Keratinocyte (primary cell): ENCODE measurements at regions not wholly inside any gene's neighbourhood (a gene's known extent, or its start where the extent isn't known, plus 50 kb on each side); places are given as distances from the start of the nearest gene placed in this dataset.

ENCODE experiments used
- DNase-seq: peaks from one replicate; pipeline ENCODE4 v3.0.0-alpha.2; 2011; ENCODE audit warnings: low read depth, missing footprints, low spot score
- FAIRE-seq: peaks from 2 replicates; lab custom pipeline; 2011; peaks lifted over from hg19 to GRCh38; lab: Jason Lieb, UNC
- H2AFZ ChIP-seq: 2 replicates; pipeline ENCODE4 v1.6.0; 2012; ENCODE audit warnings: low read length, control low read depth, inconsistent platforms; ENCODE audit not compliant: control insufficient read depth
- H3K27ac ChIP-seq: 2 replicates; pipeline ENCODE4 v1.5.1; 2011; ENCODE audit warnings: low read length; ENCODE audit not compliant: control insufficient read depth, insufficient read depth
- H3K27me3 ChIP-seq: 3 replicates; pipeline ENCODE4 v1.6.0; 2011; ENCODE audit warnings: low read length; ENCODE audit not compliant: control insufficient read depth, insufficient read depth; ENCODE audit errors: extremely low read depth
- H3K36me3 ChIP-seq, 2 experiments: 2 replicates in 1 of 2; 3 replicates in 1 of 2; pipeline ENCODE4 v1.5.1; 2011; ENCODE audit warnings: low read length in 2 of 2, mild to moderate bottlenecking in 1 of 2; ENCODE audit not compliant: control insufficient read depth in 2 of 2, insufficient read depth in 2 of 2; ENCODE audit errors: extremely low read depth in 1 of 2
- H3K4me1 ChIP-seq: 3 replicates; pipeline ENCODE4 v1.5.1; 2011; ENCODE audit warnings: low read length; ENCODE audit not compliant: control insufficient read depth, insufficient read depth; ENCODE audit errors: extremely low read depth
- H3K4me2 ChIP-seq: 3 replicates; pipeline ENCODE4 v1.6.0; 2011; ENCODE audit warnings: low read depth, low read length; ENCODE audit not compliant: control insufficient read depth, insufficient read depth; ENCODE audit errors: extremely low read depth
- H3K4me3 ChIP-seq, 3 experiments: fragments of 200-600 bp in 1 of 3; sonication (generic) in 1 of 3; 2 replicates in 2 of 3; 3 replicates in 1 of 3; pipeline ENCODE4 v1.5.1; 2011 to 2016; ENCODE audit warnings: low read length in 3 of 3, mild to moderate bottlenecking in 3 of 3, control low read depth in 2 of 3, inconsistent platforms in 1 of 3, low read depth in 1 of 3, mixed read lengths in 1 of 3, mixed run types in 1 of 3, moderate library complexity in 1 of 3; ENCODE audit not compliant: control insufficient read depth in 2 of 3, insufficient read depth in 2 of 3; ENCODE audit errors: extremely low read depth in 1 of 3
- H3K79me2 ChIP-seq: 2 replicates; pipeline ENCODE4 v1.6.0; 2012; ENCODE audit warnings: low read length; ENCODE audit not compliant: control insufficient read depth, insufficient read depth
- H3K9ac ChIP-seq: 3 replicates; pipeline ENCODE4 v1.6.0; 2011; ENCODE audit warnings: low read length; ENCODE audit not compliant: control insufficient read depth, insufficient read depth; ENCODE audit errors: extremely low read depth
- H3K9me1 ChIP-seq: 3 replicates; pipeline ENCODE4 v1.6.0; 2011; ENCODE audit warnings: low read length; ENCODE audit not compliant: control insufficient read depth, insufficient read depth; ENCODE audit errors: extremely low read depth
- H3K9me3 ChIP-seq: 2 replicates; pipeline ENCODE4 v1.5.1; 2012; ENCODE audit warnings: low read depth, low read length; ENCODE audit not compliant: control insufficient read depth
- H4K20me1 ChIP-seq: 3 replicates; pipeline ENCODE4 v1.6.0; 2011; ENCODE audit warnings: low read length; ENCODE audit not compliant: control insufficient read depth, insufficient read depth; ENCODE audit errors: extremely low read depth
- EZH2 ChIP-seq: IDR thresholded peaks from one replicate; pipeline ENCODE4 v1.6.1; 2012; ENCODE audit warnings: inconsistent platforms, mild to moderate bottlenecking, low read length, moderate library complexity
- dilution Hi-C: fragments of 300-500 bp; cut with MboI; formaldehyde crosslinking; loops from one replicate; pipeline ENCODE4 v1.7.0; 2020; ENCODE audit warnings: low sequenced_read_pairs; ENCODE audit not compliant: extremely low pct_ligation_motif_present
- TF ChIP-seq, protein P1 (sequence below), 3 experiments: IDR thresholded peaks in 1 of 3; conservative IDR thresholded peaks in 1 of 3; optimal IDR thresholded peaks in 1 of 3; 2 replicates in 2 of 3; 3 replicates in 1 of 3; pipeline versions ENCODE3 to v1.5.1; 2011; ENCODE audit warnings: low read length in 3 of 3, mild to moderate bottlenecking in 3 of 3, moderate library complexity in 2 of 3, control low read depth in 1 of 3, inconsistent platforms in 1 of 3; ENCODE audit not compliant: insufficient read depth in 2 of 3; ENCODE audit errors: extremely low read depth in 1 of 3

- no peak overlapping the region for H3K27ac ChIP-seq
- dilution Hi-C loops: no loop called here
- FAIRE-seq (no peak), DNase-seq (no peak)
- H3K27me3 ChIP-seq: no peaks in the 10 kb centered on the region
- no peak overlapping the region for H3K4me3 ChIP-seq
- H3K9ac ChIP-seq: no peak overlapping the region
- no peaks in the 10 kb centered on the region for H3K4me1 ChIP-seq
- H3K9me1 ChIP-seq: no peaks in the 10 kb centered on the region
- no peaks in the 10 kb centered on the region for H3K9me3 ChIP-seq
- no peak overlapping the region for H2AFZ ChIP-seq
- no peaks in the 10 kb centered on the region for H4K20me1 ChIP-seq
- H3K79me2 ChIP-seq: no peaks in the 10 kb centered on the region
- no peak overlapping the region for H3K4me2 ChIP-seq
- no peaks in the 10 kb centered on the region for H3K36me3 ChIP-seq
- TF ChIP-seq EZH2: no peak
- TF ChIP-seq, protein P1, sequence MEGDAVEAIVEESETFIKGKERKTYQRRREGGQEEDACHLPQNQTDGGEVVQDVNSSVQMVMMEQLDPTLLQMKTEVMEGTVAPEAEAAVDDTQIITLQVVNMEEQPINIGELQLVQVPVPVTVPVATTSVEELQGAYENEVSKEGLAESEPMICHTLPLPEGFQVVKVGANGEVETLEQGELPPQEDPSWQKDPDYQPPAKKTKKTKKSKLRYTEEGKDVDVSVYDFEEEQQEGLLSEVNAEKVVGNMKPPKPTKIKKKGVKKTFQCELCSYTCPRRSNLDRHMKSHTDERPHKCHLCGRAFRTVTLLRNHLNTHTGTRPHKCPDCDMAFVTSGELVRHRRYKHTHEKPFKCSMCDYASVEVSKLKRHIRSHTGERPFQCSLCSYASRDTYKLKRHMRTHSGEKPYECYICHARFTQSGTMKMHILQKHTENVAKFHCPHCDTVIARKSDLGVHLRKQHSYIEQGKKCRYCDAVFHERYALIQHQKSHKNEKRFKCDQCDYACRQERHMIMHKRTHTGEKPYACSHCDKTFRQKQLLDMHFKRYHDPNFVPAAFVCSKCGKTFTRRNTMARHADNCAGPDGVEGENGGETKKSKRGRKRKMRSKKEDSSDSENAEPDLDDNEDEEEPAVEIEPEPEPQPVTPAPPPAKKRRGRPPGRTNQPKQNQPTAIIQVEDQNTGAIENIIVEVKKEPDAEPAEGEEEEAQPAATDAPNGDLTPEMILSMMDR (optimal IDR thresholded peaks at IDR 0.05 in 1 of 3, IDR thresholded peaks at IDR 0.05 in 1 of 3, conservative IDR thresholded peaks at IDR 0.05 in 1 of 3; ENCODE audit: extremely low read depth in 1 of 3, insufficient read depth in 2 of 3, low read length in 3 of 3): no peak
Measured at GRCh38 chr13:93147946-93148345, 78.7 kb upstream of the GPC6 start.

DNA sequence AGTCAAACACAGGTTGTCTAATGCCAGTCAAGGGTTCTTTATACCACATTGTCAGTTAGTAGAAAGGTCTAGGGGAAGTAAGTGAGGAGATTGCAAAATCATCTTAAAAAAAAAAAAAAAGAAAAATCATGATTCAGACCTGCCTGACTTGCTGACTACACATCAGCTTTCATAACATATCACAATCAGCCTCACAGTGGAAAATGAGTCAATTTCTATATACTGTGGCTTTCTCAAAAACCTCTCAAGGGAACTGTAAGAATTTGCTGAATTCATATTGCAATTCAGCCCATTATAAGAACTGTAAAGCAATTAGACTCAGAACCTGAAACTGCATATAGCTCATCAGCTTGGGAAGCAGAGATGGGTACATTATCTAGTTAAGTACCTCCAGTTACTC, 75.3 kb upstream of the GPC6 start:
- DNase-seq (peak; percentile 0), FAIRE-seq (no peak)
- TF ChIP-seq, protein P1 (optimal IDR thresholded peaks at IDR 0.05 in 1 of 3, IDR thresholded peaks at IDR 0.05 in 1 of 3, conservative IDR thresholded peaks at IDR 0.05 in 1 of 3; ENCODE audit: extremely low read depth in 1 of 3, insufficient read depth in 2 of 3, low read length in 3 of 3): no peak
- TF ChIP-seq EZH2: no peak
- Histone ChIP-seq H3K4me2 (no peak overlapping the region), H3K27ac (no peak overlapping the region), H3K36me3 (no peaks in the 10 kb centered on the region), H3K9ac (no peak overlapping the region), H3K27me3 (no peaks in the 10 kb centered on the region), H3K4me3 (no peak overlapping the region), H3K79me2 (no peaks in the 10 kb centered on the region), H3K4me1 (no peaks in the 10 kb centered on the region), H3K9me1 (no peaks in the 10 kb centered on the region), H4K20me1 (no peaks in the 10 kb centered on the region), H3K9me3 (no peaks in the 10 kb centered on the region), H2AFZ (no peak overlapping the region)
- dilution Hi-C loops: no loop called here
